NCI-H345 treated with DMSO at 0.1 percent for 48 hours (cell line): ENCODE measurements at regions not wholly inside any gene's neighbourhood (a gene's known extent, or its start where the extent isn't known, plus 50 kb on each side); places are given as distances from the start of the nearest gene placed in this dataset.
A peak's percentile ranks its signal among the peaks of the same experiment; 100 is the strongest.

Experiments used
- DNase-seq: peaks from one replicate; lab custom pipeline; 2025; ENCODE audit not compliant: unreplicated experiment; lab: John Stamatoyannopoulos, UW

- no peak for DNase-seq
Observed at GRCh38 chr15:31486906-31487695, 160.5 kb downstream of the KLF13 start.

GRCh38 chr15:31487811-31488436 lies 161.3 kb downstream of the KLF13 start:
- no peak for DNase-seq

GRCh38 chr15:31488437-31489204 lies 162.0 kb downstream of the KLF13 start:
- DNase-seq, result peak; percentile 21

- DNase-seq, result no peak
Observed at GRCh38 chr15:31489281-31489680, 162.6 kb downstream of the KLF13 start.

GRCh38 chr15:31489801-31490646 lies 163.4 kb downstream of the KLF13 start:
- peak; percentile 1 for DNase-seq

- DNase-seq, result no peak
Observed at GRCh38 chr15:31494786-31495185, 168.2 kb downstream of the KLF13 start.

- no peak for DNase-seq
Observed at GRCh38 chr15:31495281-31495680, 168.6 kb downstream of the KLF13 start.

- DNase-seq, result no peak
Observed at GRCh38 chr15:31497838-31498237, 171.2 kb downstream of the KLF13 start.

GRCh38 chr15:31498329-31498728 lies 171.7 kb downstream of the KLF13 start:
- DNase-seq, result no peak

- no peak for DNase-seq
Observed at GRCh38 chr15:31498756-31499155, 172.1 kb downstream of the KLF13 start.

- no peak for DNase-seq
Observed at GRCh38 chr15:31499236-31499952, 172.8 kb downstream of the KLF13 start.

GRCh38 chr15:31499953-31500765 lies 173.5 kb downstream of the KLF13 start:
- no peak for DNase-seq

- DNase-seq, result no peak
Observed at GRCh38 chr15:31500766-31501449, 174.3 kb downstream of the KLF13 start.

- no peak for DNase-seq
Observed at GRCh38 chr15:31501536-31502157, 175.0 kb downstream of the KLF13 start.

- DNase-seq, result no peak
Observed at GRCh38 chr15:31502541-31503229, 176.1 kb downstream of the KLF13 start.

GRCh38 chr15:31503256-31503655 lies 176.6 kb downstream of the KLF13 start:
- no peak for DNase-seq

- no peak for DNase-seq
Observed at GRCh38 chr15:31503758-31504461, 177.3 kb downstream of the KLF13 start.
